ENCODE measurements at regions not wholly inside any gene's neighbourhood (a gene's known extent, or its start where the extent isn't known, plus 50 kb on each side); places are given as distances from the start of the nearest gene placed in this dataset.

GRCh38 chr11:134659882-134660281 lies 247.8 kb upstream of the B3GAT1 start:
- TF ChIP-seq CTCF (IDR thresholded peaks at IDR 0.05) (no peak), POLR2A (IDR thresholded peaks at IDR 0.05) (no peak)
